Naive thymus-derived CD4-positive, alpha-beta T cell (primary cell): ENCODE measurements at regions not wholly inside any gene's neighbourhood (a gene's known extent, or its start where the extent isn't known, plus 50 kb on each side); places are given as distances from the start of the nearest gene placed in this dataset.
"Not testable (repeated sequence)": the region's sequence is repeated elsewhere in the genome, so short reads cannot be mapped to it uniquely, and the experiment has no call there.

Source experiments
- ATAC-seq: fragments of 150-1000 bp; cut with Tn5 transposase; 2 replicates; pipeline ENCODE4 v1.10.0; 2021; ENCODE audit warnings: mild to moderate bottlenecking, moderate library complexity
- CTCF ChIA-PET: fragments of 350-600 bp; sonication (Branson Sonifier 250); formaldehyde crosslinking; loops from one replicate; lab custom pipeline; 2021; ENCODE audit warnings: antibody characterized with exemption; lab: Charles Lee
- POLR2A ChIA-PET: fragments of 350-600 bp; sonication (Branson Sonifier 250); formaldehyde crosslinking; loops from one replicate; lab custom pipeline; 2021; ENCODE audit warnings: antibody characterized with exemption, inconsistent platforms; lab: Charles Lee
- DNase-seq, 9 donors: peaks; one replicate each; pipeline versions ENCODE4 v3.0.0 to v3.0.0-alpha.2; 2020 to 2022; ENCODE audit warnings: mixed read lengths in 1 of 9
- H3K27ac ChIP-seq: one replicate; pipeline ENCODE4 v1.7.0; 2013; ENCODE audit warnings: mild to moderate bottlenecking, low read depth, low read length, moderate library complexity
- H3K27me3 ChIP-seq, 2 donors: one replicate each; pipeline ENCODE4 v1.7.0; 2013; ENCODE audit warnings: low read length in 2 of 2, mild to moderate bottlenecking in 2 of 2, moderate library complexity in 2 of 2; ENCODE audit not compliant: control insufficient read depth in 2 of 2, insufficient read depth in 2 of 2
- H3K36me3 ChIP-seq, 3 experiments: 1 replicate in 2 of 3; 2 replicates in 1 of 3; pipeline ENCODE4 v1.7.0; 2013; ENCODE audit warnings: low read length in 3 of 3, mild to moderate bottlenecking in 3 of 3, moderate library complexity in 1 of 3; ENCODE audit not compliant: insufficient read depth in 3 of 3, control insufficient read depth in 2 of 3
- H3K4me1 ChIP-seq, 2 donors: one replicate each; pipeline ENCODE4 v1.7.0; 2013; ENCODE audit warnings: low read length in 2 of 2, mild to moderate bottlenecking in 2 of 2, moderate library complexity in 1 of 2; ENCODE audit not compliant: control insufficient read depth in 2 of 2, insufficient read depth in 2 of 2
- H3K4me3 ChIP-seq: 2 replicates; pipeline ENCODE4 v1.7.0; 2013; ENCODE audit warnings: mild to moderate bottlenecking, low read length
- H3K9me3 ChIP-seq, 3 experiments: 1 replicate in 2 of 3; 2 replicates in 1 of 3; pipeline ENCODE4 v1.7.0; 2013; ENCODE audit warnings: low read length in 3 of 3; ENCODE audit not compliant: control insufficient read depth in 2 of 3
- H3K27ac Mint-ChIP-seq, 9 donors: one replicate each; pipeline ENCODE4 v1.8.0; 2020 to 2022; ENCODE audit warnings: mixed read lengths in 9 of 9, mild to moderate bottlenecking in 8 of 9, moderate library complexity in 5 of 9, inconsistent platforms in 2 of 9
- H3K27me3 Mint-ChIP-seq, 5 donors: one replicate each; pipeline ENCODE4 v1.8.0; 2021 to 2022; ENCODE audit warnings: mixed read lengths in 5 of 5, mild to moderate bottlenecking in 1 of 5
- H3K36me3 Mint-ChIP-seq, 5 donors: one replicate each; pipeline ENCODE4 v1.8.0; 2020 to 2022; ENCODE audit warnings: mixed read lengths in 5 of 5, mild to moderate bottlenecking in 3 of 5, inconsistent platforms in 1 of 5
- H3K4me1 Mint-ChIP-seq, 7 donors: one replicate each; pipeline ENCODE4 v1.8.0; 2020 to 2022; ENCODE audit warnings: mixed read lengths in 7 of 7, mild to moderate bottlenecking in 3 of 7, inconsistent platforms in 1 of 7
- H3K4me3 Mint-ChIP-seq, 10 donors: one replicate each; pipeline ENCODE4 v1.8.0; 2020 to 2022; ENCODE audit warnings: mild to moderate bottlenecking in 10 of 10, mixed read lengths in 10 of 10, moderate library complexity in 6 of 10, inconsistent platforms in 2 of 10
- H3K9me3 Mint-ChIP-seq, 11 donors: one replicate each; pipeline ENCODE4 v1.8.0; 2020 to 2022; ENCODE audit warnings: mixed read lengths in 11 of 11, mild to moderate bottlenecking in 4 of 11, inconsistent platforms in 1 of 11, moderate library complexity in 1 of 11
- intact Hi-C, 2 donors: fragments of 100-400 bp; cut with micrococcal nuclease; formaldehyde crosslinking; loops; one replicate each; pipeline ENCODE4 v1.15.1; 2023

DNA sequence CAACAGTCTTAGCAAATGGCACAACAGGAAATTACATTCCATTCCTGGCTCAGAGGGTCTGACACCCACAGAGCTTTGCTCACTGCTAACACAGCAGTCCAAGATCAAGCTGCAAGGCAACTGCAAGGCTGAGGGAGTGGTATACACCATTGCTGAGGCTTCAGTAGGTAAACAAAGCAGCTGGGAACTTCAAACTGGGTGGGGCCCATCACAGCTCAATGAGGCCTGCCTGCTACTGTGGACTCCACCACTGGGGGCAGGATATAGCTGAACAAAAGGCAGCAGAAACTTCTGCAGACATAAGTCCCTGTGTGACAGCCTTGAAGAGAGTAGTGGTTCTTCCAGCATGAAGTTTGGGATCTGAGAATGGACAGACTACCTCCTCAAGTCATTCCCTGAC is 212.0 kb downstream of the CDY2A start:
- H3K4me1 Mint-ChIP-seq, H3K27me3 ChIP-seq, H3K4me1 ChIP-seq, intact Hi-C loops, H3K27me3 Mint-ChIP-seq, H3K36me3 ChIP-seq, H3K9me3 Mint-ChIP-seq, H3K4me3 ChIP-seq, H3K36me3 Mint-ChIP-seq, H3K27ac Mint-ChIP-seq, ATAC-seq, CTCF ChIA-PET, H3K9me3 ChIP-seq, H3K27ac ChIP-seq, H3K4me3 Mint-ChIP-seq, DNase-seq, POLR2A ChIA-PET: not testable (repeated sequence)

DNA sequence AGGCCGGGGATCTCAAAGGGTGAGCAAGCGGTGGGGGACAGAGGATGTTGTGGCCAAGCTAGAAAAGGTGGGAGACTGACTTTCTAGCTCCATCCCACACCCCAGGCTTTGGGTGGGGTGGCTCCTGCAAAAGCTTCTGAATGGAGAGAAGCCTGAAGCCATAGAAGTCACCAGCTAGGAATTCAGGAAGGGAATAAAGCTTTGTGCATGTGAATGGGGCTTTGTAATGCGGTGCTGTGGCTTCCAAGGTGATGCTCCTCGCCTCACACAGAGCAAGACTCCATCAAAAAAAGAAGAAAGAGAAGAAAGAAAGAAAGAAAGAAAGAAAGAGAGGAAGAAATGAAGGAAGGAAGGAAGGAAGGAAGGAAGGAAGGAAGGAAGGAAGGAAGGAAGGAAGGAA is 237.0 kb downstream of the CDY2A start:
- H3K27ac Mint-ChIP-seq, H3K27me3 ChIP-seq, H3K27me3 Mint-ChIP-seq, intact Hi-C loops, H3K4me3 ChIP-seq, CTCF ChIA-PET, H3K9me3 ChIP-seq, H3K36me3 ChIP-seq, H3K9me3 Mint-ChIP-seq, ATAC-seq, H3K4me1 Mint-ChIP-seq, DNase-seq, H3K4me3 Mint-ChIP-seq, H3K4me1 ChIP-seq, H3K36me3 Mint-ChIP-seq, POLR2A ChIA-PET, H3K27ac ChIP-seq: not testable (repeated sequence)

DNA sequence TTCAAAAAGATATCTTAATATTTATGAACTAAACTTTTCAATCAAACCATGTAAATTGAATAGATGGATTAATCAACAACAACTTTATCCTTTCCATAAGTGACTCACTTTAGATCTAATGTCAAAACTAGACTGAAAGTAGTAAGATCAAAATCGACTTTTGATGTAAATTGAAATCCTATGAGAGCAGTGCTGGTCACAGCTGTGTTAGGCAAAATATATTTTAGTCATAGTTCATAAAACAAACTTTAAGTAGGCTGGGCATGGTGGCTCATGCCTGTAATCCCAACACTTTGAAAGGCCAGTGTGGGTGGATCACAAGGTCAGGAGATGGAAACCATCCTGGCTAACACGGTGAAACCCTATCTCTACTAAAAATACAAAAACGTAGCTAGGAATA is 245.5 kb downstream of the CDY2A start:
- DNase-seq, H3K27me3 ChIP-seq, ATAC-seq, H3K9me3 Mint-ChIP-seq, intact Hi-C loops, POLR2A ChIA-PET, H3K9me3 ChIP-seq, H3K27ac Mint-ChIP-seq, H3K36me3 ChIP-seq, H3K4me1 ChIP-seq, H3K27ac ChIP-seq, H3K4me3 ChIP-seq, CTCF ChIA-PET, H3K27me3 Mint-ChIP-seq, H3K4me3 Mint-ChIP-seq, H3K36me3 Mint-ChIP-seq, H3K4me1 Mint-ChIP-seq: not testable (repeated sequence)

DNA sequence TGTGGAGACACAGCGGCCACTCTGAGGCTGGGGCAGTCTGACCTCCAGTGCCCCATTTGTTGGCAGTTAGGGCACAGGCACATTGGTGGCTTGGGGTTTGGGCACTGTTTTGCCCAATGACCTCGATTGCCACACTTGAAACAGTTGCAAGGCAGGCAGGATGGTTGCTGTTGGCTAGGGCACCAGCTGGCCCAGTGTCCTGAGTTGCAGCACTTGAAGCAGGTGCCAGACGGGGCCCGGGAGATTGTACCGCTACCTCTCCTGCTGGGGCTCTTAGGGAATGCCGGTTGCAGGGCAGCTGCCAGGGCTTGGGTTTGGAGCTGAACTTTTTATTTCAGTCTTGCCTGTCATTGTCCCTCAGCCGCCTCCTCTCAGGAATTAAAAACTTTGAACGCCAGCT is 252.2 kb upstream of the HSFY1 start:
- H3K36me3 ChIP-seq, DNase-seq, H3K9me3 ChIP-seq, H3K4me1 ChIP-seq, H3K4me3 Mint-ChIP-seq, ATAC-seq, H3K27me3 Mint-ChIP-seq, intact Hi-C loops, H3K36me3 Mint-ChIP-seq, H3K27me3 ChIP-seq, POLR2A ChIA-PET, H3K9me3 Mint-ChIP-seq, H3K27ac Mint-ChIP-seq, CTCF ChIA-PET, H3K4me3 ChIP-seq, H3K27ac ChIP-seq, H3K4me1 Mint-ChIP-seq: not testable (repeated sequence)

DNA sequence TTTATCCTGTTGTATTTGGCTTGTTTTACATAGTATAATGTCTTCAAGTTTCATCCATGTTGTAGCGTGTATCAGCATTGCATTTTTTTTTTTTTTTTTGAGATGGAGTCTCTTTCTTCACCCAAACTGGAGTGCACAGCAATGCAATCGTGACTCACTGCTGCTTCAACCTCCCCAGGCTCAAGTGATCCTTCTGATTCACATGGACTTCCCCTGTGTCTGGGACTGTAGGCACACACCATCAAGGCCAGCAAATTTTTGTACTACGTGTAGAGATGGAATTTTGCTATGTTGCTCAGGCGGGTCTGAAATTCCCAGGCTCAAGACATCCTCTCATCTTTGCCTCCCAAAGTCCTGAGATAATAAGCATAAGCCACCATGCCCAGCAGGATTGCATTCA is 248.1 kb upstream of the HSFY1 start:
- H3K4me3 Mint-ChIP-seq, DNase-seq, intact Hi-C loops, H3K4me1 Mint-ChIP-seq, H3K27ac ChIP-seq, H3K4me3 ChIP-seq, H3K27me3 ChIP-seq, H3K4me1 ChIP-seq, H3K9me3 ChIP-seq, CTCF ChIA-PET, POLR2A ChIA-PET, H3K36me3 ChIP-seq, H3K27ac Mint-ChIP-seq, H3K27me3 Mint-ChIP-seq, ATAC-seq, H3K9me3 Mint-ChIP-seq, H3K36me3 Mint-ChIP-seq: not testable (repeated sequence)

DNA sequence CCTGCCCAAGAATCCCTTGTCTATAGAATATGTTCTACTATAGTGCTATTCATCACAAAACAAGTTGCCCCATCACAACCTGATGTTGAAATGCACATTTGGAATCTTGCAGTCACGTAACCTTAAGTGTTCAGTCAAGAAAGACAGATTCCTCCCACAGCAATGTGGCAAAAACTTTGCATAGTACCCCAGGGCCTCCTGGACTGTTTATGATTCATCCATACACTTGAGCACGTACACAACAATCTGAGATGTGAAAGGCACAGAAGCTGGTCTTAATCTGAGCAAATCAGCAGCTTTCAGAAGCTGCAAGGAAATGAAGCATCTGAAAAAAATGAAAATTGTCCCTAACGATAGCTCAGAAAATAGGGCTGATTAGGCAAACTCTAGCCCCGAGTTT is 240.2 kb upstream of the HSFY1 start:
- H3K4me3 Mint-ChIP-seq, H3K27ac ChIP-seq, intact Hi-C loops, H3K36me3 ChIP-seq, H3K4me3 ChIP-seq, H3K36me3 Mint-ChIP-seq, H3K27ac Mint-ChIP-seq, H3K27me3 Mint-ChIP-seq, CTCF ChIA-PET, H3K4me1 ChIP-seq, H3K9me3 ChIP-seq, ATAC-seq, DNase-seq, H3K4me1 Mint-ChIP-seq, POLR2A ChIA-PET, H3K27me3 ChIP-seq, H3K9me3 Mint-ChIP-seq: not testable (repeated sequence)

DNA sequence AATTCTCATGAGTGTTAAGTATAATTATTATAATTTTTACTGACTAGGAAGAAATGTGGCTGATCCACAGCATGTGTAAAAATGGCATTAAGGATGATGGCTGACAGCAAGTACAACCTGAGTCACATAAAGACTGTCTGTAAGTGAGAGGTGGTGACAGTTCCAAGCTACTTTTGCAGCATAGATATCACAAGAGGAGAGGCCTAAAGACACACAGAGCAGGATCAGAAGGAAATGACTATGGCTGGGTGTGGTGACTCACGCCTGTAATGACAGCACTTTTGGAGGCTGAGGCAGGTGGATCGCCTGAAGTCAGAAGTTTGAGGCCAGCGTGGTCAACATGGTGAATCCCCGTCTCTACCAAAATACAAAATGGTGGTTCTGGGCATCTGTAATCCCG is 234.7 kb upstream of the HSFY1 start:
- H3K27me3 Mint-ChIP-seq, H3K36me3 Mint-ChIP-seq, H3K27me3 ChIP-seq, H3K4me1 ChIP-seq, intact Hi-C loops, CTCF ChIA-PET, H3K36me3 ChIP-seq, POLR2A ChIA-PET, H3K4me3 ChIP-seq, H3K9me3 Mint-ChIP-seq, DNase-seq, ATAC-seq, H3K4me3 Mint-ChIP-seq, H3K27ac Mint-ChIP-seq, H3K27ac ChIP-seq, H3K9me3 ChIP-seq, H3K4me1 Mint-ChIP-seq: not testable (repeated sequence)
